ENCODE measurements at regions not wholly inside any gene's neighbourhood (a gene's known extent, or its start where the extent isn't known, plus 50 kb on each side); places are given as distances from the start of the nearest gene placed in this dataset.

- Histone ChIP-seq H3K27me3 (ENCODE audit: control insufficient read depth, insufficient read depth, low read length) (no peaks in the 10 kb centered on the region), H3K4me3 (ENCODE audit: low read depth, low read length) (no peak overlapping the region), H3K36me3 (ENCODE audit: control insufficient read depth, insufficient read depth, low read length) (no peaks in the 10 kb centered on the region)
- TF ChIP-seq CTCF (IDR thresholded peaks at IDR 0.05; ENCODE audit: insufficient read depth, low read length, poor library complexity, severe bottlenecking): no peak
- no peak for DNase-seq (ENCODE audit: low read depth)
These were observed 1363.7 kb upstream of the TMEM132C start for GRCh38 chr12:126903027-126903876.

- H3K27me3 ChIP-seq (ENCODE audit: control insufficient read depth, insufficient read depth, low read length): no peaks in the 10 kb centered on the region
- no peak overlapping the region for H3K4me3 ChIP-seq (ENCODE audit: low read depth, low read length)
- no peak for TF ChIP-seq CTCF (IDR thresholded peaks at IDR 0.05; ENCODE audit: insufficient read depth, low read length, poor library complexity, severe bottlenecking)
- no peak for DNase-seq (ENCODE audit: low read depth)
- H3K36me3 ChIP-seq (ENCODE audit: control insufficient read depth, insufficient read depth, low read length): no peaks in the 10 kb centered on the region
These were observed 1361.2 kb upstream of the TMEM132C start for GRCh38 chr12:126905752-126906151.

- H3K27me3 ChIP-seq (ENCODE audit: control insufficient read depth, insufficient read depth, low read length): no peaks in the 10 kb centered on the region
- H3K4me3 ChIP-seq (ENCODE audit: low read depth, low read length): no peak overlapping the region
- no peak for DNase-seq (ENCODE audit: low read depth)
- TF ChIP-seq CTCF (IDR thresholded peaks at IDR 0.05; ENCODE audit: insufficient read depth, low read length, poor library complexity, severe bottlenecking): no peak
- H3K36me3 ChIP-seq (ENCODE audit: control insufficient read depth, insufficient read depth, low read length): no peaks in the 10 kb centered on the region
These were observed 1358.8 kb upstream of the TMEM132C start for GRCh38 chr12:126907900-126908764.

- no peak for TF ChIP-seq CTCF (IDR thresholded peaks at IDR 0.05; ENCODE audit: insufficient read depth, low read length, poor library complexity, severe bottlenecking)
- Histone ChIP-seq H3K4me3 (ENCODE audit: low read depth, low read length) (no peak overlapping the region), H3K36me3 (ENCODE audit: control insufficient read depth, insufficient read depth, low read length) (no peaks in the 10 kb centered on the region), H3K27me3 (ENCODE audit: control insufficient read depth, insufficient read depth, low read length) (no peaks in the 10 kb centered on the region)
- DNase-seq (ENCODE audit: low read depth): no peak
These were observed 1358.2 kb upstream of the TMEM132C start for GRCh38 chr12:126908765-126909142.

GRCh38 chr12:126910570-126910969 lies 1356.4 kb upstream of the TMEM132C start:
- DNase-seq (ENCODE audit: low read depth): no peak

More at GRCh38 chr12:126910570-126910969, 1356.4 kb upstream of the TMEM132C start:
- Histone ChIP-seq H3K4me3 (ENCODE audit: low read depth, low read length) (no peak overlapping the region), H3K27me3 (ENCODE audit: control insufficient read depth, insufficient read depth, low read length) (no peaks in the 10 kb centered on the region), H3K36me3 (ENCODE audit: control insufficient read depth, insufficient read depth, low read length) (no peaks in the 10 kb centered on the region)
- TF ChIP-seq CTCF (IDR thresholded peaks at IDR 0.05; ENCODE audit: insufficient read depth, low read length, poor library complexity, severe bottlenecking): no peak
